Neural cell (in vitro differentiated cells): ENCODE measurements at regions not wholly inside any gene's neighbourhood (a gene's known extent, or its start where the extent isn't known, plus 50 kb on each side); places are given as distances from the start of the nearest gene placed in this dataset.

ENCODE experiments used
- H2AFZ ChIP-seq: fragments of 200-600, 300-800 bp; sonication (generic), shearing (Covaris generic); 2 replicates; pipeline ENCODE4 v1.6.0; 2014; ENCODE audit warnings: low read depth, mild to moderate bottlenecking, antibody characterized with exemption, low read length, moderate library complexity
- H3F3A ChIP-seq: fragments of 200-600 bp; shearing (Covaris generic); 2 replicates; pipeline ENCODE4 v1.6.1; 2016; ENCODE audit warnings: mild to moderate bottlenecking, moderate library complexity, mixed read lengths, antibody characterized with exemption, low read length; ENCODE audit not compliant: insufficient read depth, poor library complexity, severe bottlenecking
- H3K27ac ChIP-seq: fragments of 200-600, 300-800 bp; sonication (generic), shearing (Covaris generic); 2 replicates; pipeline ENCODE4 v1.5.1; 2014; ENCODE audit warnings: mild to moderate bottlenecking, low read length, moderate library complexity
- H3K27me3 ChIP-seq: fragments of 300-800, 200-600 bp; sonication (generic), shearing (Covaris generic); 2 replicates; pipeline ENCODE4 v1.6.0; 2014; ENCODE audit warnings: mild to moderate bottlenecking, low read depth, low read length, moderate library complexity; ENCODE audit not compliant: insufficient read depth
- H3K36me3 ChIP-seq: fragments of 300-800, 200-600 bp; sonication (generic), shearing (Covaris generic); 2 replicates; pipeline ENCODE4 v1.5.1; 2014; ENCODE audit warnings: mild to moderate bottlenecking, antibody characterized with exemption, low read length, moderate library complexity; ENCODE audit not compliant: insufficient read depth
- H3K4me2 ChIP-seq: fragments of 300-800, 200-600 bp; sonication (generic), shearing (Covaris generic); 2 replicates; pipeline ENCODE4 v1.6.0; 2014; ENCODE audit warnings: mild to moderate bottlenecking, low read length
- H3K4me3 ChIP-seq: fragments of 300-800, 200-600 bp; sonication (generic), shearing (Covaris generic); 2 replicates; pipeline ENCODE4 v1.5.1; 2014; ENCODE audit warnings: mild to moderate bottlenecking, low read length, moderate library complexity
- H3K79me2 ChIP-seq: fragments of 200-600 bp; shearing (Covaris generic); replicated peaks from 2 replicates; pipeline ENCODE4 v1.6.0; 2014; ENCODE audit warnings: mild to moderate bottlenecking, low read length, moderate library complexity; ENCODE audit not compliant: insufficient read depth
- H3K9ac ChIP-seq: fragments of 300-800, 200-600 bp; sonication (generic), shearing (Covaris generic); 2 replicates; pipeline ENCODE4 v1.6.1; 2016; ENCODE audit warnings: mild to moderate bottlenecking, low read length, mixed read lengths
- H3K9me2 ChIP-seq: fragments of 200-600 bp; shearing (Covaris generic); 2 replicates; pipeline ENCODE4 v1.6.1; 2016; ENCODE audit warnings: mild to moderate bottlenecking, low read length, mixed read lengths; ENCODE audit not compliant: insufficient read depth
- H3K9me3 ChIP-seq: fragments of 200-600, 300-800 bp; sonication (generic), shearing (Covaris generic); 2 replicates; pipeline ENCODE4 v1.6.1; 2016; ENCODE audit warnings: mild to moderate bottlenecking, mixed run types, low read length, moderate library complexity, mixed read lengths
- H4K20me1 ChIP-seq: fragments of 200-600 bp; shearing (Covaris generic); 2 replicates; pipeline ENCODE4 v1.6.1; 2016; ENCODE audit warnings: mild to moderate bottlenecking, mixed run types; ENCODE audit not compliant: insufficient read depth
- EP300 ChIP-seq: fragments of 450-650 bp; conservative IDR thresholded peaks from 2 replicates; pipeline ENCODE4 v1.6.1; 2014; ENCODE audit warnings: antibody characterized with exemption, mild to moderate bottlenecking, moderate library complexity; ENCODE audit not compliant: poor library complexity, severe bottlenecking
- EZH2 ChIP-seq: fragments of 200-600, 300-800 bp; shearing (Covaris generic), sonication (generic); IDR thresholded peaks from 2 replicates; pipeline ENCODE4 v1.6.1; 2014; ENCODE audit warnings: antibody characterized with exemption, low read length, borderline replicate concordance, mild to moderate bottlenecking; ENCODE audit not compliant: insufficient read depth, poor library complexity, severe bottlenecking
- MXI1 ChIP-seq: fragments of 450-650 bp; conservative IDR thresholded peaks from 2 replicates; pipeline ENCODE4 v1.6.1; 2014; ENCODE audit warnings: antibody characterized with exemption, mild to moderate bottlenecking; ENCODE audit not compliant: poor library complexity, severe bottlenecking
- POLR2AphosphoS5 ChIP-seq: IDR thresholded peaks from 2 replicates; pipeline ENCODE4 v1.6.1; 2012
- REST ChIP-seq: IDR thresholded peaks from 2 replicates; pipeline ENCODE4 v1.6.1; 2012; ENCODE audit warnings: borderline replicate concordance
- SMC3 ChIP-seq: fragments of 450-650 bp; conservative IDR thresholded peaks from 2 replicates; pipeline ENCODE4 v1.6.1; 2014; ENCODE audit warnings: antibody characterized with exemption, mild to moderate bottlenecking, moderate library complexity; ENCODE audit not compliant: poor library complexity
- TAF1 ChIP-seq: IDR thresholded peaks from 2 replicates; pipeline ENCODE4 v1.6.1; 2012; ENCODE audit warnings: low read depth
- TF ChIP-seq, protein P1 (sequence below): fragments of 450-650 bp; IDR thresholded peaks from 2 replicates; pipeline ENCODE4 v1.5.1; 2014; ENCODE audit warnings: antibody characterized with exemption, mild to moderate bottlenecking, moderate library complexity; ENCODE audit not compliant: poor library complexity, severe bottlenecking

GRCh38 chr6:82785206-82785605 lies 280.4 kb downstream of the UBE3D start:
- Histone ChIP-seq H3F3A (no peaks in the 10 kb centered on the region), H3K9ac (no peak overlapping the region), H3K27me3 (no peaks in the 10 kb centered on the region), H4K20me1 (no peaks in the 10 kb centered on the region), H3K27ac (no peak overlapping the region), H3K4me3 (no peak overlapping the region), H3K4me2 (no peak overlapping the region), H2AFZ (no peak overlapping the region), H3K9me2 (no peaks in the 10 kb centered on the region), H3K9me3 (no peaks in the 10 kb centered on the region), H3K79me2 (no peaks in the 10 kb centered on the region), H3K36me3 (no peaks in the 10 kb centered on the region)
- no peak for TF ChIP-seq MXI1

- Histone ChIP-seq H3F3A (no peaks in the 10 kb centered on the region), H3K27ac (no peak overlapping the region), H4K20me1 (no peaks in the 10 kb centered on the region), H3K9me3 (no peaks in the 10 kb centered on the region), H3K36me3 (no peaks in the 10 kb centered on the region), H3K9ac (no peak overlapping the region), H3K27me3 (no peaks in the 10 kb centered on the region), H2AFZ (no peak overlapping the region), H3K9me2 (no peaks in the 10 kb centered on the region), H3K4me3 (no peak overlapping the region), H3K79me2 (no peaks in the 10 kb centered on the region), H3K4me2 (no peak overlapping the region)
- TF ChIP-seq REST (no peak), SMC3 (no peak)
These were observed 279.4 kb downstream of the UBE3D start for GRCh38 chr6:82786248-82786647.

GRCh38 chr6:82795940-82796339 lies 269.7 kb downstream of the UBE3D start:
- no peak overlapping the region for H3K9ac ChIP-seq
- no peaks in the 10 kb centered on the region for H3K79me2 ChIP-seq
- no peak overlapping the region for H2AFZ ChIP-seq
- H3K27me3 ChIP-seq, result no peaks in the 10 kb centered on the region
- H4K20me1 ChIP-seq, result no peaks in the 10 kb centered on the region
- H3K27ac ChIP-seq, result no peak overlapping the region
- no peak overlapping the region for H3K4me2 ChIP-seq
- peaks cover 4% of the 10 kb centered on the region for H3K9me3 ChIP-seq
- H3K36me3 ChIP-seq, result no peaks in the 10 kb centered on the region
- H3K4me3 ChIP-seq, result no peak overlapping the region
- TF ChIP-seq TAF1, result no peak
- no peak for TF ChIP-seq EZH2
- no peak for TF ChIP-seq MXI1
- TF ChIP-seq EP300, result no peak
- TF ChIP-seq POLR2AphosphoS5, result no peak
- no peak for TF ChIP-seq SMC3
- TF ChIP-seq, protein P1, sequence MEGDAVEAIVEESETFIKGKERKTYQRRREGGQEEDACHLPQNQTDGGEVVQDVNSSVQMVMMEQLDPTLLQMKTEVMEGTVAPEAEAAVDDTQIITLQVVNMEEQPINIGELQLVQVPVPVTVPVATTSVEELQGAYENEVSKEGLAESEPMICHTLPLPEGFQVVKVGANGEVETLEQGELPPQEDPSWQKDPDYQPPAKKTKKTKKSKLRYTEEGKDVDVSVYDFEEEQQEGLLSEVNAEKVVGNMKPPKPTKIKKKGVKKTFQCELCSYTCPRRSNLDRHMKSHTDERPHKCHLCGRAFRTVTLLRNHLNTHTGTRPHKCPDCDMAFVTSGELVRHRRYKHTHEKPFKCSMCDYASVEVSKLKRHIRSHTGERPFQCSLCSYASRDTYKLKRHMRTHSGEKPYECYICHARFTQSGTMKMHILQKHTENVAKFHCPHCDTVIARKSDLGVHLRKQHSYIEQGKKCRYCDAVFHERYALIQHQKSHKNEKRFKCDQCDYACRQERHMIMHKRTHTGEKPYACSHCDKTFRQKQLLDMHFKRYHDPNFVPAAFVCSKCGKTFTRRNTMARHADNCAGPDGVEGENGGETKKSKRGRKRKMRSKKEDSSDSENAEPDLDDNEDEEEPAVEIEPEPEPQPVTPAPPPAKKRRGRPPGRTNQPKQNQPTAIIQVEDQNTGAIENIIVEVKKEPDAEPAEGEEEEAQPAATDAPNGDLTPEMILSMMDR, result no peak
- no peaks in the 10 kb centered on the region for H3F3A ChIP-seq
- H3K9me2 ChIP-seq, result no peaks in the 10 kb centered on the region
